NCI-H1417 (cell line): ENCODE measurements at regions not wholly inside any gene's neighbourhood (a gene's known extent, or its start where the extent isn't known, plus 50 kb on each side); places are given as distances from the start of the nearest gene placed in this dataset.

Experiments
- DNase-seq, 3 experiments: peaks; one replicate each; lab custom pipeline; 2025; lab: John Stamatoyannopoulos, UW

DNA sequence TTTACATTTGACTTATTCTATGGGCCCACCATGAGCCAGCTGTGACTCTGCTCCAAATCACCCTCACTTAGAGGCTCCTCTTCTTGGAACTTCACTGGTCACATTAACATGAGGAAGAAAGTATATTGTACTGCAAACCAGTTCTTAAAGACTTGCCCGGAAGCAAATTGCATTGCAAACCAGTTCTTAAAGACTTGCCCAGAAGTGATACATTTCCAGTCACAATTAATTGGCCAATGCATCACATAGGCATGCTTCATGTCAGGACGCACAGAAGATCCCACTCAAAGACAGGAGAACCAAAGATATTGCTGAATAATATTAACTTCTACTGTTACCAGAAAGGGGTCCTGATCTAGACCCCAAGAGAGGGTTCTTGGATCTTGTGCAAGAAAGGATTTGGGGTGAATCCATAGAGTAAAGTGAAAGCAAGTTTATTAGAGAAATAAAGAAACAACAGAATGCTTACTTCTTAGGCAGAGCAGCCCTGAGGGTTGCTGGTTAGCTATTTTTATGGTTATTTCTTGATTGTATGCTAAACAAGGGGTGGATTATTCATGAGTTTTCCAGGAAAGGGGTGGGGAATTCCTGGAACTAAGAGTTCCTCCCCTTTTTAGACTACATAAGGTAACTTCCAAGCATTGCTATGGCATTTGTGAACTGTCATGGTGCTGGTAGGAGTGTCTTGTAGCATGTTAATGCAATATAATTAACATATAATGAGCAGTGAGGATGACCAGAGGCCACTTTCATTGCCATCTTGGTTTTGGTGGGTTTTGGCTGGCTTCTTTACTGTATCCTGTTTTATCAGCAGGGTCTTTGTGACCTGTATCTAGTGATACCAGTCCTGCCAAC lies 54.6 kb upstream of the HCCS start:
- DNase-seq, result no peak

DNA sequence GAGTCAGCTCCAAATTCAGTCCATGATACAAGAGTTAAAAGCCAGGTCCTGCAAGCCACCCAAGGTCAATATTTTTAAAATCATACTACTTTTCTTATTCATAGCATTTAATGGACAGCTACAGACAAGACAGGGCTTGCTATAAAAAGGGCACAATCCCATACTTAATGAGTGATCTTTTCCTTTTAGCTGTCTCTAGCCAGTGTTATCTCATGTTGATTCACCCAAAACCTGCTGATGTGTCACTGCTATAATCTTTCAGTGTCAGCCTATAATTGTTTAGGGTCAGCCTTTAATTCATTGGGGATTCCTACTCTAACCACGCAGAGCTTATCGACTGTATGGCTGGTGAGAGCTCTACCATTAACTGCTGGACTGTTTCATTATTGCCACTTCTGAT lies 51.2 kb upstream of the HCCS start:
- no peak for DNase-seq
